Mucosa of descending colon (tissue), 3 donors: ENCODE measurements at regions not wholly inside any gene's neighbourhood (a gene's known extent, or its start where the extent isn't known, plus 50 kb on each side); places are given as distances from the start of the nearest gene placed in this dataset.
"Not testable (repeated sequence)": the region's sequence is repeated elsewhere in the genome, so short reads cannot be mapped to it uniquely, and the experiment has no call there.

Experiments
- ATAC-seq: fragments of 200-7000 bp; cut with Tn5 transposase; one replicate; pipeline ENCODE4 v1.9.1; 2020; ENCODE audit warnings: mild to moderate bottlenecking, moderate library complexity
- DNase-seq, 3 donors: peaks; one replicate each; pipeline ENCODE4 v3.0.0-alpha.2; 2020
- H3K36me3 ChIP-seq: fragments of 200-600 bp; one replicate; pipeline ENCODE4 v1.8.0; 2021; ENCODE audit warnings: low read depth, mild to moderate bottlenecking
- H3K4me1 ChIP-seq: fragments of 200-600 bp; one replicate; pipeline ENCODE4 v1.8.0; 2021; ENCODE audit warnings: low read depth, mild to moderate bottlenecking
- H3K4me3 ChIP-seq: fragments of 200-600 bp; one replicate; pipeline ENCODE4 v1.8.0; 2021; ENCODE audit warnings: mild to moderate bottlenecking
- H3K9me3 ChIP-seq: fragments of 200-600 bp; one replicate; pipeline ENCODE4 v1.8.0; 2021; ENCODE audit warnings: mild to moderate bottlenecking
- intact Hi-C, 2 donors: fragments of 100-400 bp; cut with DNase I in 1 of 2; cut with micrococcal nuclease in 1 of 2; formaldehyde crosslinking; loops; one replicate each; pipeline versions ENCODE4 v1.11.0 to v1.11.1; 2022; cut with DNase I, micrococcal nuclease
- TF ChIP-seq, protein P1 (sequence below): fragments of 200-600 bp; IDR thresholded peaks from one replicate; pipeline ENCODE4 v1.8.0; 2022; ENCODE audit warnings: antibody characterized with exemption, mild to moderate bottlenecking
- donor health status: DM: no; HTN: no; CAD: no; lungs with moderate emphysema.
- donor health status: DM: no; HTN: no; CAD: no.
- donor health status: DM: no; HTN: yes; CAD: no.

DNA sequence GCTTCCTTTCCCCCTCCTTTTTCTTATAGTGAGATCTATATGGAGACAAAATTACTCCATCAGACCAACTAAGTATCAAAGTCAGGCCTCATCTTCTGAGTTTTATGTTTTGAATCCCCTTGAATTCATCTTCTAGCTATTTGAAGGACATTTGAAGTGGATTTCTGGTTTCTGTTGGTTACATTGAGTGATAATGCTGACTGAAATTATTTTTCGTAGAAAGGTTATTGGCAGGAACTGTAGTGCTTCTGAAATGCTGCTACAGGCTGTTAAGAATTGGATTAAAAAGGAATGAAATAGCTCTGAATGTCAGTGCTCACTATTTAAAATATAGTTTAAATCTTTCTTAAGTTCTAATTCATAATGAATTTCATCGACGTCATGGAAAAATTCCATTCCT, 361.0 kb upstream of the TMEFF2 start:
- intact Hi-C loops = no loop called here
- Histone ChIP-seq H3K36me3 (no peaks in the 10 kb centered on the region), H3K4me3 (no peak overlapping the region), H3K9me3 (no peaks in the 10 kb centered on the region), H3K4me1 (peaks cover 7% of the 10 kb centered on the region)
- DNase-seq (no peak), ATAC-seq (no peak)
- TF ChIP-seq, protein P1, sequence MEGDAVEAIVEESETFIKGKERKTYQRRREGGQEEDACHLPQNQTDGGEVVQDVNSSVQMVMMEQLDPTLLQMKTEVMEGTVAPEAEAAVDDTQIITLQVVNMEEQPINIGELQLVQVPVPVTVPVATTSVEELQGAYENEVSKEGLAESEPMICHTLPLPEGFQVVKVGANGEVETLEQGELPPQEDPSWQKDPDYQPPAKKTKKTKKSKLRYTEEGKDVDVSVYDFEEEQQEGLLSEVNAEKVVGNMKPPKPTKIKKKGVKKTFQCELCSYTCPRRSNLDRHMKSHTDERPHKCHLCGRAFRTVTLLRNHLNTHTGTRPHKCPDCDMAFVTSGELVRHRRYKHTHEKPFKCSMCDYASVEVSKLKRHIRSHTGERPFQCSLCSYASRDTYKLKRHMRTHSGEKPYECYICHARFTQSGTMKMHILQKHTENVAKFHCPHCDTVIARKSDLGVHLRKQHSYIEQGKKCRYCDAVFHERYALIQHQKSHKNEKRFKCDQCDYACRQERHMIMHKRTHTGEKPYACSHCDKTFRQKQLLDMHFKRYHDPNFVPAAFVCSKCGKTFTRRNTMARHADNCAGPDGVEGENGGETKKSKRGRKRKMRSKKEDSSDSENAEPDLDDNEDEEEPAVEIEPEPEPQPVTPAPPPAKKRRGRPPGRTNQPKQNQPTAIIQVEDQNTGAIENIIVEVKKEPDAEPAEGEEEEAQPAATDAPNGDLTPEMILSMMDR = no peak

DNA sequence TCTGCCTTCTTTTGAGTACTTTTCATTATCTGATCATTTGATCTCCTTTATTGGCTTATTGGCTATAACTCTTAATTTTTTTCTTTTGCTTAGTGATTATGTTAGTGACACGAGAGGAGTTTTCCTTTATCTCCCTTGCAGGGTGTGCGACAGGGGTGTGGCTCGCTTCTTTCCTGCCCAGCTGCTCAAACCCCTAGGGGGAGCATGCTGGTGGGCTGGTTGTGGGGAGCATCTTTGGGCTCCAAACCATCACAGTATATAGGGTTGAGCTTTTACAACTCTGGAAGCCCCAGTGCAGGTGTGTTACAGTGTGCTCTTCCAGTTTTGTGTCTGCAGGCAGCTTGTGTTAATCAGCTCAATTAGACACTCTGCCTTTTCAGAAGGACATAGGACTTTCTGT, 357.0 kb upstream of the TMEFF2 start:
- Histone ChIP-seq H3K4me3 (no peak overlapping the region), H3K4me1 (no peaks in the 10 kb centered on the region), H3K36me3 (no peaks in the 10 kb centered on the region), H3K9me3 (no peaks in the 10 kb centered on the region)
- intact Hi-C loops = no loop called here
- no peak for ATAC-seq
- DNase-seq = no peak
- TF ChIP-seq, protein P1 = no peak

DNA sequence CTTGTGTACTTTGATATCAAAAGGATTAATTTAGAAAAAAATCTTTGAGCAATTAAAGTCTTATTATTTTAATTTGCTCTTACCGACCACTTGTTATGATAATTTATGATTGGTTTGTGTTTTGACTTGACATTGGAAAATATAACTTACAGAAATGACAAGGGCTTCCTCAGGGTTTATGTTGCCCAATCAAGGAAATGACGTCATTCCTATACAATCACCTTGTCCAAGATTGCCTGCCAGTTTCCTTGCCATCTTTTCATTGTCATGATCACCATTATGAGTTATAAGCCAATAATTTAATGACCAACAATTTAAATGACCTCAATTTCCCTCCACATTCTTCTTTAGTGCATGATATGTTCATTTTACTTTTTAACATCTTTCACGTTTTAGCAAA, 351.8 kb upstream of the TMEFF2 start:
- DNase-seq (no peak), ATAC-seq (no peak)
- no peaks in the 10 kb centered on the region for H3K4me1 ChIP-seq
- no peak overlapping the region for H3K4me3 ChIP-seq
- no peaks in the 10 kb centered on the region for H3K9me3 ChIP-seq
- TF ChIP-seq, protein P1 = no peak
- intact Hi-C loops = no loop called here
- H3K36me3 ChIP-seq = no peaks in the 10 kb centered on the region

DNA sequence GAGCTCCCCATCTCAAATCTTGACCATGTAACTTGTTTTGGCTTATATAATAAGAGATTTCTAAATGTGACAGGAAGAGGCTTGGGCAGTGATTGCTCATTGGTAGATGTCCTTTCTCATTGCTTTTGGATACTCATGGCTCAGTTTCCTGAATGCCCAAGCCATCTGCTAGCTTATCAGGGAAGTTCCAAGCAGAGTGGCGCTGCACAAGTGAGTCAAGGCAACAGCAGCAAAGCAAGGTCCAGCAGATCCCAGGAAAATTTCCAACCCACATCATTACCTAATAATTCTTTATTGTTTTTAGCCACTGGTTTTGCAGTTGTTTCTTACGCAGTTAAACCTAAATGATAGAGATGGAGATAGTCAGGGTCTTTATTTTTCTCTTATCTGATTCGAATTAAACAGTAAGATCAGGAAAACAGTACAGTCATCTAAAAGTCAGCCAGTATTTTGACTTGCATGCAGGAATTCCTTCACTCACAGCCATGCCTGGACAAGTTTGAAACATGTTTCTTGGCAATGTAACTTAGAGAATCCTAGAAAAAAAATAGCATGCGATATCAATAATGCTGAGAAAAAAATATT, 349.7 kb upstream of the TMEFF2 start:
- Histone ChIP-seq H3K36me3 (no peaks in the 10 kb centered on the region), H3K9me3 (no peaks in the 10 kb centered on the region), H3K4me1 (no peaks in the 10 kb centered on the region), H3K4me3 (no peak overlapping the region)
- TF ChIP-seq, protein P1 = no peak
- ATAC-seq (no peak), DNase-seq (no peak)
- intact Hi-C loops = no loop called here

DNA sequence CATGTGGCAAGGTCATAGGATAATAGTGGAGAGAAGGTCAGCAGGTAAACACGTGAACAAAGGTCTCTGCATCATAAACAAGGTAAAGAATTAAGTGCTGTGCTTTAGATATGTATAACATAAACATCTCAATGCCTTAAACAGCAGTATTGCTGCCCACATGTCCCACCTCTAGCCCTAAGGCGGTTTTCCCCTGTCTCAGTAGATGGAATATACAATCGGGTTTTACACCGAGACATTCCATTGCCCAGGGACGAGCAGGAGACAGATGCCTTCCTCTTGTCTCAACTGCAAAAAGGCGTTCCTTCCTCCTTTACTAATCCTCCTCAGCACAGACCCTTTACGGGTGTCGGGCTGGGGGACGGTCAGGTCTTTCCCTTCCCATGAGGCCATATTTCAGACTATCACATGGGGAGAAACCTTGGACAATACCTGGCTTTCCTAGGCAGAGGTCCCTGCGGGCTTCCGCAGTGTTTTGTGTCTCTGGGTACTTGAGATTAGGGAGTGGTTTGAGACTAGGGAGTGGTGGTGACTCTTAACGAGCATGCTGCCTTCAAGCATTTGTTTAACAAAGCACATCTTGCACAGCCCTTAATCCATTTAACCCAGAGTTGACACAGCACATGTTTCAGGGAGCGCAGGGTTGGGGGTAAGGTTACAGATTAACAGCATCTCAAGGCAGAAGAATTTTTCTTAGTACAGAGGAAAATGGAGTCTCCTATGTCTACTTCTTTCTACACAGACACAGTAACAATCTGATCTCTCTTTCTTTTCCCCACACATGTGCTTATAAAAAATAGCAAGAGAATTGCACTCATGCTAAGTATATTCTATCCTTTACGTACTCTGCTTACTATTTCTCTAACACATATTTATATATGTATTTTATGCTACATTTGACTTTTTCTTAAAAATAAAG, 347.7 kb upstream of the TMEFF2 start:
- DNase-seq, H3K4me3 ChIP-seq, H3K9me3 ChIP-seq, intact Hi-C loops, H3K4me1 ChIP-seq, H3K36me3 ChIP-seq, ATAC-seq: not testable (repeated sequence)

DNA sequence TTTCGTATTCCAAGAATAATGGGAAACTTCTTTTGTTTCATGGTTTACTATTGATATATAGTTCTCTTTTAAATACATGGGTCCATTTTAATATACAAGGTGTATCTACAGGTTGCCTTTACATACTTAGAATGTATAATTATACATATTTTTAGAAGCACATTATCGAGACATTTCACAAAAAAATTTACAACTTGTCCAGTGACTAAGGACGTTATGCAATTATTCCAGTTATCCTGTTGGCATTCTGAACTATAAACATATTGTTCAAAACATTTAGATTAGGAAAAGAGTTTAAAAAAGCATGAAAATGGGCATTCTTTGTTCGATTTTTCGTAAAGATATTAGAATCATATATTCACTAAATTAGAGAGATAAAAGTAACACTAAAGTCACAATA, 344.6 kb upstream of the TMEFF2 start:
- TF ChIP-seq, protein P1 = no peak
- intact Hi-C loops = no loop called here
- no peaks in the 10 kb centered on the region for H3K4me1 ChIP-seq
- H3K36me3 ChIP-seq = no peaks in the 10 kb centered on the region
- H3K9me3 ChIP-seq = no peaks in the 10 kb centered on the region
- no peak for DNase-seq
- H3K4me3 ChIP-seq = no peak overlapping the region
- no peak for ATAC-seq
